Left ventricle myocardium inferior (tissue), 1 donor: ENCODE measurements at regions not wholly inside any gene's neighbourhood (a gene's known extent, or its start where the extent isn't known, plus 50 kb on each side); places are given as distances from the start of the nearest gene placed in this dataset.

Experiments used
- DNase-seq: peaks from one replicate; pipeline ENCODE4 v3.0.0-alpha.2; 2020
- H3K27ac ChIP-seq: fragments of 200-600 bp; replicated peaks from 2 replicates; pipeline ENCODE4 v1.8.0; 2021
- H3K27me3 ChIP-seq: fragments of 200-600 bp; 2 replicates; pipeline ENCODE4 v1.8.0; 2021; ENCODE audit warnings: low read depth
- H3K36me3 ChIP-seq: fragments of 200-600 bp; 2 replicates; pipeline ENCODE4 v1.8.0; 2021
- H3K4me1 ChIP-seq: fragments of 200-600 bp; 2 replicates; pipeline ENCODE4 v1.8.0; 2021
- H3K4me3 ChIP-seq: fragments of 200-600 bp; 2 replicates; pipeline ENCODE4 v1.8.0; 2021; ENCODE audit warnings: mild to moderate bottlenecking, moderate library complexity
- H3K9me3 ChIP-seq: fragments of 200-600 bp; replicated peaks from 2 replicates; pipeline ENCODE4 v1.8.0; 2021
- CTCF ChIP-seq: fragments of 200-600 bp; IDR thresholded peaks from 2 replicates; pipeline ENCODE4 v1.8.0; 2021; ENCODE audit warnings: antibody characterized with exemption, mild to moderate bottlenecking, borderline replicate concordance
- intact Hi-C: fragments of 100-400 bp; cut with micrococcal nuclease; formaldehyde crosslinking; loops from one replicate; pipeline ENCODE4 v1.11.0; 2022
- donor health status: DM: no; HTN: yes; CAD: no; lungs with severe emphysema.

- Histone ChIP-seq H3K9me3 (no peaks in the 10 kb centered on the region), H3K27me3 (peaks cover 21% of the 10 kb centered on the region), H3K4me3 (no peak overlapping the region), H3K36me3 (no peaks in the 10 kb centered on the region), H3K27ac (no peak overlapping the region), H3K4me1 (peaks cover 17% of the 10 kb centered on the region)
- no peak for TF ChIP-seq CTCF
- intact Hi-C loops = no loop called here
- DNase-seq = no peak
These were observed 213.2 kb downstream of the ERMARD start for GRCh38 chr6:169964486-169965180.

GRCh38 chr6:169963581-169964297, 212.3 kb downstream of the ERMARD start:
- DNase-seq = no peak
- peaks cover 24% of the 10 kb centered on the region for H3K27me3 ChIP-seq
- intact Hi-C loops = no loop called here
- TF ChIP-seq CTCF = no peak
- H3K4me1 ChIP-seq = peaks cover 17% of the 10 kb centered on the region
- no peaks in the 10 kb centered on the region for H3K36me3 ChIP-seq
- no peak overlapping the region for H3K4me3 ChIP-seq
- no peaks in the 10 kb centered on the region for H3K9me3 ChIP-seq
- no peak overlapping the region for H3K27ac ChIP-seq

- Histone ChIP-seq H3K27ac (peak overlapping the region; percentile 76), H3K27me3 (peaks cover 24% of the 10 kb centered on the region), H3K4me3 (peak overlapping the region; percentile 72), H3K36me3 (no peaks in the 10 kb centered on the region), H3K9me3 (no peaks in the 10 kb centered on the region), H3K4me1 (peaks cover 17% of the 10 kb centered on the region)
- no peak for TF ChIP-seq CTCF
- no peak for DNase-seq
- intact Hi-C loops = no loop called here
These were observed 211.4 kb downstream of the ERMARD start for GRCh38 chr6:169962604-169963469.

- peak; percentile 37 for DNase-seq
- intact Hi-C loops = no loop called here
- TF ChIP-seq CTCF = peak; percentile 74
- H3K36me3 ChIP-seq = no peaks in the 10 kb centered on the region
- peak overlapping the region; percentile 76 for H3K27ac ChIP-seq
- H3K4me3 ChIP-seq = peak overlapping the region; percentile 72
- H3K27me3 ChIP-seq = peaks cover 30% of the 10 kb centered on the region
- H3K9me3 ChIP-seq = no peaks in the 10 kb centered on the region
- peaks cover 17% of the 10 kb centered on the region for H3K4me1 ChIP-seq
These were observed 210.5 kb downstream of the ERMARD start for GRCh38 chr6:169961772-169962561.
